Upper lobe of left lung (tissue), 4 donors: ENCODE measurements at regions not wholly inside any gene's neighbourhood (a gene's known extent, or its start where the extent isn't known, plus 50 kb on each side); places are given as distances from the start of the nearest gene placed in this dataset.

Experiments used
- POLR2A ChIP-seq, 4 donors: fragments of 450-650 bp; IDR thresholded peaks; one replicate each; pipeline ENCODE4 v1.5.1; 2016 to 2017; ENCODE audit warnings: antibody characterized with exemption in 4 of 4, mild to moderate bottlenecking in 2 of 4
- TF ChIP-seq, protein P1 (sequence below), 6 experiments: fragments of 450-650 bp in 4 of 6; fragments of 200-600 bp in 2 of 6; sonication (generic) in 2 of 6; IDR thresholded peaks; one replicate each; pipeline ENCODE4 v1.5.1; 2016 to 2019; ENCODE audit warnings: antibody characterized with exemption in 6 of 6

DNA sequence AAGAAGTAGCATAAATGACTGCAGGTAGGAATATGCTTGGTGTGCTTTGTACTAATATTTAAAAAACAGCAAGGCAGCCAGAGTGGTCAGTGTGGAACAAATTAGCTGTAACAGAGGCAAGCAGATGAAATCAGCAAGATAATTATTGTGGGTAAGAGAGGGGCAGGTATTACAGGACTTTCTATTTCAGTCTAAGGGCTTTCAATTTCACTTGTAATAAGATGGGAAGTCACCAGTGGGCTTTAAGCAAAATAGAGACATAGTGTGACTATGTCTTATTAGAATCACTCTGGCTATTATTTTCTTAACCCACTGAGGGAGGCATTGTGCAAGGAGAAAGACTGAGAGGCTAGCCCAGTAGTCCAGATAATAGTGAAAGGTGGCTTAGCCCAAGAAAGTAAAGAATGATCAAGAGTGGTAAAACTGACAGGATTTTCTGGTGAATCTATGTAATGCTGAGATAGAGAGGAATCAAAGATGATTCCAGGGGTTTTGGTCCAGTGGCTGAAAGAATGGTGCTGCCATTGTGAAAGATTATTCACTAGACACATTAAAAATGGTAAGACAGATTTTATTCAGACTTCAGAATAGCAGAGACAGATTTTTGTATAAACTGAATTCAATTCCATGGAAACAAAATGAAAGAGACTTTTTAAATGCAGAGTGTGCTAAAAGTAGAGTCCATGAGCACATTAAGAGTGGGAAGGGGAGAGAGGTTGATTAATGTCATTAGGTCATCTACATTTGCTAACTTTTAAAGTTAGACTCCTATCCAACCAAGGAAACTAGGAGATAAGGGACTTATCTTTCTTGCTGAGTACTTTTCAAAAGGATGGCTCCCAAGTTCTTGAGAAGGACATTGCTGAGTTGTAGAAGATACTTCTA lies 1136.0 kb downstream of the HACE1 start:
- TF ChIP-seq, protein P1, sequence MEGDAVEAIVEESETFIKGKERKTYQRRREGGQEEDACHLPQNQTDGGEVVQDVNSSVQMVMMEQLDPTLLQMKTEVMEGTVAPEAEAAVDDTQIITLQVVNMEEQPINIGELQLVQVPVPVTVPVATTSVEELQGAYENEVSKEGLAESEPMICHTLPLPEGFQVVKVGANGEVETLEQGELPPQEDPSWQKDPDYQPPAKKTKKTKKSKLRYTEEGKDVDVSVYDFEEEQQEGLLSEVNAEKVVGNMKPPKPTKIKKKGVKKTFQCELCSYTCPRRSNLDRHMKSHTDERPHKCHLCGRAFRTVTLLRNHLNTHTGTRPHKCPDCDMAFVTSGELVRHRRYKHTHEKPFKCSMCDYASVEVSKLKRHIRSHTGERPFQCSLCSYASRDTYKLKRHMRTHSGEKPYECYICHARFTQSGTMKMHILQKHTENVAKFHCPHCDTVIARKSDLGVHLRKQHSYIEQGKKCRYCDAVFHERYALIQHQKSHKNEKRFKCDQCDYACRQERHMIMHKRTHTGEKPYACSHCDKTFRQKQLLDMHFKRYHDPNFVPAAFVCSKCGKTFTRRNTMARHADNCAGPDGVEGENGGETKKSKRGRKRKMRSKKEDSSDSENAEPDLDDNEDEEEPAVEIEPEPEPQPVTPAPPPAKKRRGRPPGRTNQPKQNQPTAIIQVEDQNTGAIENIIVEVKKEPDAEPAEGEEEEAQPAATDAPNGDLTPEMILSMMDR (IDR thresholded peaks at IDR 0.05), result no peak
- no peak for TF ChIP-seq POLR2A (IDR thresholded peaks at IDR 0.05)
